Posterior cingulate gyrus (tissue), 11 donors: ENCODE measurements at regions not wholly inside any gene's neighbourhood (a gene's known extent, or its start where the extent isn't known, plus 50 kb on each side); places are given as distances from the start of the nearest gene placed in this dataset.
"Not testable (repeated sequence)": the region's sequence is repeated elsewhere in the genome, so short reads cannot be mapped to it uniquely, and the experiment has no call there.

Experiments
- DNase-seq, 10 donors: peaks; one replicate each; pipeline versions ENCODE4 v3.0.0 to v3.0.0-alpha.2; 2020 to 2021; ENCODE audit warnings: mixed read lengths in 3 of 10
- intact Hi-C: fragments of 100-400 bp; cut with DNase I; formaldehyde crosslinking; loops from one replicate; pipeline ENCODE4 v1.15.1; 2023

- intact Hi-C loops: no loop called here
- no peak for DNase-seq
Observed at GRCh38 chr6:22113026-22113766, 183.6 kb downstream of the PRL start.

- no peak for DNase-seq
- intact Hi-C loops: no loop called here
Observed at GRCh38 chr6:22115559-22115958, 181.3 kb downstream of the PRL start.

GRCh38 chr6:22117631-22118030, 179.2 kb downstream of the PRL start:
- intact Hi-C loops: no loop called here
- DNase-seq: no peak

GRCh38 chr6:22119500-22119899, 177.3 kb downstream of the PRL start:
- DNase-seq: no peak
- intact Hi-C loops: no loop called here

GRCh38 chr6:22124756-22125155, 172.1 kb downstream of the PRL start:
- no peak for DNase-seq
- intact Hi-C loops: no loop called here

GRCh38 chr6:22126910-22127309, 169.9 kb downstream of the PRL start:
- intact Hi-C loops: no loop called here
- no peak for DNase-seq

- intact Hi-C loops: no loop called here
- no peak for DNase-seq
Observed at GRCh38 chr6:22129751-22130150, 167.1 kb downstream of the PRL start.

- intact Hi-C loops: no loop called here
- DNase-seq: no peak
Observed at GRCh38 chr6:22132656-22133055, 164.2 kb downstream of the PRL start.

- no peak for DNase-seq
- intact Hi-C loops: no loop called here
Observed at GRCh38 chr6:22133357-22133756, 163.5 kb downstream of the PRL start.

GRCh38 chr6:22134308-22134707, 162.5 kb downstream of the PRL start:
- DNase-seq: no peak
- intact Hi-C loops: no loop called here

- intact Hi-C loops: no loop called here
- no peak for DNase-seq
Observed at GRCh38 chr6:22135395-22135794, 161.4 kb downstream of the PRL start.

- not testable (repeated sequence) for DNase-seq
- intact Hi-C loops: loop anchor here (10.0 kb wide), 1 partner anchor 1304 kb away; no protein-coding TSS in a partner anchor
Observed at GRCh38 chr6:22140736-22141135, 156.1 kb downstream of the PRL start.

- intact Hi-C loops: loop anchor here (10.0 kb wide), 1 partner anchor 1304 kb away; no protein-coding TSS in a partner anchor
- no peak for DNase-seq
Observed at GRCh38 chr6:22141241-22141745, 155.5 kb downstream of the PRL start.

- DNase-seq: no peak
- intact Hi-C loops: loop anchor here (10.0 kb wide), 1 partner anchor 1302 kb away; no protein-coding TSS in a partner anchor
Observed at GRCh38 chr6:22142856-22143255, 154.0 kb downstream of the PRL start.

GRCh38 chr6:22145376-22145775, 151.5 kb downstream of the PRL start:
- intact Hi-C loops: loop anchor here (5.0 to 10.0 kb wide), 2 partner anchors 592 to 1299 kb away; no protein-coding TSS in a partner anchor
- DNase-seq: no peak

- DNase-seq: peak; percentile 73 to 96 (median 80)
- intact Hi-C loops: loop anchor here (2.0 to 10.0 kb wide), 3 partner anchors 549 to 1299 kb away; no protein-coding TSS in a partner anchor
Observed at GRCh38 chr6:22145823-22146677, 150.8 kb downstream of the PRL start.

GRCh38 chr6:22146678-22146930, 150.2 kb downstream of the PRL start:
- intact Hi-C loops: loop anchor here (2.0 to 10.0 kb wide), 3 partner anchors 550 to 1298 kb away; no protein-coding TSS in a partner anchor

GRCh38 chr6:22146931-22147701, 149.7 kb downstream of the PRL start:
- intact Hi-C loops: loop anchor here (2.0 to 10.0 kb wide), 3 partner anchors 550 to 1298 kb away; no protein-coding TSS in a partner anchor

More at GRCh38 chr6:22146678-22146930, 150.2 kb downstream of the PRL start:
- DNase-seq: peak in 9 of 10 donors; percentile 40 to 92 (median 48)

GRCh38 chr6:22147921-22148776, 148.7 kb downstream of the PRL start:
- intact Hi-C loops: loop anchor here (2.0 to 10.0 kb wide), 3 partner anchors 551 to 1297 kb away; no protein-coding TSS in a partner anchor
- DNase-seq: peak in 3 of 10 donors; percentile 16 to 76 (median 38)

More at GRCh38 chr6:22146931-22147701, 149.7 kb downstream of the PRL start:
- peak; percentile 21 to 92 (median 49) for DNase-seq
